C4-2B (cell line): ENCODE measurements at regions not wholly inside any gene's neighbourhood (a gene's known extent, or its start where the extent isn't known, plus 50 kb on each side); places are given as distances from the start of the nearest gene placed in this dataset.

Source experiments
- H3K27ac ChIP-seq: fragments of 450-650 bp; 2 replicates; pipeline ENCODE4 v1.5.1; 2017
- ZFX ChIP-seq: fragments of 450-650 bp; IDR thresholded peaks from 2 replicates; pipeline ENCODE4 v1.6.1; 2017
- TF ChIP-seq, protein P1 (sequence below): fragments of 450-650 bp; conservative IDR thresholded peaks from 2 replicates; pipeline ENCODE4 v1.5.1; 2017; ENCODE audit warnings: mild to moderate bottlenecking

- TF ChIP-seq, protein P1, sequence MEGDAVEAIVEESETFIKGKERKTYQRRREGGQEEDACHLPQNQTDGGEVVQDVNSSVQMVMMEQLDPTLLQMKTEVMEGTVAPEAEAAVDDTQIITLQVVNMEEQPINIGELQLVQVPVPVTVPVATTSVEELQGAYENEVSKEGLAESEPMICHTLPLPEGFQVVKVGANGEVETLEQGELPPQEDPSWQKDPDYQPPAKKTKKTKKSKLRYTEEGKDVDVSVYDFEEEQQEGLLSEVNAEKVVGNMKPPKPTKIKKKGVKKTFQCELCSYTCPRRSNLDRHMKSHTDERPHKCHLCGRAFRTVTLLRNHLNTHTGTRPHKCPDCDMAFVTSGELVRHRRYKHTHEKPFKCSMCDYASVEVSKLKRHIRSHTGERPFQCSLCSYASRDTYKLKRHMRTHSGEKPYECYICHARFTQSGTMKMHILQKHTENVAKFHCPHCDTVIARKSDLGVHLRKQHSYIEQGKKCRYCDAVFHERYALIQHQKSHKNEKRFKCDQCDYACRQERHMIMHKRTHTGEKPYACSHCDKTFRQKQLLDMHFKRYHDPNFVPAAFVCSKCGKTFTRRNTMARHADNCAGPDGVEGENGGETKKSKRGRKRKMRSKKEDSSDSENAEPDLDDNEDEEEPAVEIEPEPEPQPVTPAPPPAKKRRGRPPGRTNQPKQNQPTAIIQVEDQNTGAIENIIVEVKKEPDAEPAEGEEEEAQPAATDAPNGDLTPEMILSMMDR = no peak
- TF ChIP-seq ZFX = no peak
- H3K27ac ChIP-seq = no peak overlapping the region
Measured at GRCh38 chr22:27404441-27404840, 397.1 kb downstream of the MN1 start.

GRCh38 chr22:27405672-27406388, 395.7 kb downstream of the MN1 start:
- no peak for TF ChIP-seq ZFX
- TF ChIP-seq, protein P1 = peak; percentile 91
- H3K27ac ChIP-seq = no peak overlapping the region

- no peak overlapping the region for H3K27ac ChIP-seq
- no peak for TF ChIP-seq ZFX
Measured at GRCh38 chr22:27406389-27406861, 395.1 kb downstream of the MN1 start.

DNA sequence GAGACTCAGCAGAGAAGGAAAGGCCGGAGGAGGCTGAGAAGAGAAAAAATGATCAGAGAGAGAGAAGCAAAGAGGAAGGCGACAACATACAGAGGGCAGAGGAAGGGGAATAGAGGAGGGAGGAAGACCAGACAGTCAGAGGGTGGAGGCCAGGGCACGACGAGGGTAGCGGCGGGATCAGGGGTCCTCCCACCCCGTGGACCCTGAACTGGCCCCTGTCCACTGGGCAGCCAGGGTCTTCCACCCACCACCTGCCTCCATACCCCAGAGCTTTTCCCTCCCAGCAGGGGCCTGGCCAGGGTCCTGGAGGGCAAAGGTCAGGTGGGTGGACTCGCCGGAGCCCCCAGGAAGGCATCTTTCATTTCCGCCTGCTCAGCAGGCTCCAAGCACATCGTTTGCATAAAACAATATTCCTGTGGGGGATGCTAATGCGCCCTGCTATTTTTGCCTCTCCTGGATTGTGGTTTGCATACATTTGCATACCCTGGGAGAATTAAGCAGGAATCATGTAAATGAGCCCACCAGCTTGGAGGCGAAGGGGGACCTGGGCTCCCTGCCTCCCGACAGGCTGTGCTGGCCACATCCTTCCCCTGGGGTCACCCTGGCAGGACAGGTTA, 394.1 kb downstream of the MN1 start:
- H3K27ac ChIP-seq = no peak overlapping the region
- TF ChIP-seq, protein P1 = no peak
- TF ChIP-seq ZFX = no peak

DNA sequence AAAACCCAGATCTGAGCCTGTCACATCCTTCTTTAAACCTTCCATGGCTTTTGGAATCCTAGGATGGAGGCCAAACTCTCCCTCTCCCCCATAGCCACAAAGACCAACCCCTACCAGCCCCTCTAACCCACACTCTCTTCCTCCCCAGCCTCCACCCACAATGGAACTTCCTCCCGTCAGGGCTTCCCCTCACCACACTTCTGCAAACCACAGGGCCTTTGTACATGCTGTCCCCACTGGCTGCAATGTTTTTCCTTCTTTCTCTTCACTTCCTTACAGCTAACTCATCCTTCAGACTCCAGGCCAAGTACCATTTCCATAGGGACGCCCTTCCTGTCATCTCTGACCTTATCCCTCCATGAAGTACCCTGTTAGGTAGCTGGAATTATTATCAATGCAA, 393.5 kb downstream of the MN1 start:
- no peak overlapping the region for H3K27ac ChIP-seq
- TF ChIP-seq, protein P1 = no peak
- no peak for TF ChIP-seq ZFX

DNA sequence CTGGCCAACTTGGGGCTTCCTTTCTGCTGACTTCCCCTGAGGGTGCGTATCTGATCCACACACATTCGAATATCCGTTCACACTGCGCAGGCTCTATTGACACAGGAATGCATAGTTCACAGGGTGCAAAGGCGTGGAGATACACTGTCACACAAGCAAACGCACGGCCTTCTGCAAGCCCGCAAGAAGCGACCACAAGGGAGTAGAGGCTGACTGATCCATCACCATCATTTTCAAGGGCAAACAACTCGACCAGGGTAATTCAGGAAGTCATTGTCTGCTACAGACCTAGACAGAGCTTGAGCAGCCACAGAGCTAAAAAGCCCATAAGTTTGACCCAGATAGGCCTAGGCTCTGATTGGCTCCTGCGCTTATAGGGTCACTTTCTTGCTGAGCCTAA, 392.3 kb downstream of the MN1 start:
- H3K27ac ChIP-seq = no peak overlapping the region
- TF ChIP-seq, protein P1 = no peak
- TF ChIP-seq ZFX = no peak

DNA sequence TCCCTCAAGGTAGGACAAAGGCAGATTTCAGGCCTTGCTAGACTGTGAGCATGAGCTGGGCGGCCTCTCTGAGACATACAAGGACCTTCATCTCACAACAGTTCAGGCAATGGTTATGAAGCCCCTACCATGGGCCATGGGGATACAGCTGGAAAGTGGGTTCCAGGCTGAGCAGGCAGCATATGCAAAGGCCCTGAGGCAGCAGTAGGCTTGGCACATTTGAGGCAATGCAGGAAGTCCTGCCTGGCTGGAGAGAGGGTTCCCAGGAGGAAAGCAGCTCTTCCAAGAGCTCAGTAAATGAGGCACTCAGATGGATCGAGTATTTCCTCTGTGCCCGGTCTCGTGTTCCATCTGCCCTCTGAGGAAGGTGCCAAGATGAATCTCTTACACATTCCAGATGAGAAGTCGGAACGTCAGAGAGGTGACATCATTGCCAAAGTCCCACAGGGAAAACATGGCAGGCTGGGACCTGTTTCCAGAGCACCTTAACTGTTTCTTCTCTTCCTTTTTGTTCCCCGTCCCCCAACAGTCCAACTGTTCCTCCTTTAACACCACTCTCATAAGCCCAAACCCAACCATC, 388.6 kb downstream of the MN1 start:
- TF ChIP-seq, protein P1 = no peak
- no peak for TF ChIP-seq ZFX
- H3K27ac ChIP-seq = no peak overlapping the region
